ENCODE measurements at regions not wholly inside any gene's neighbourhood (a gene's known extent, or its start where the extent isn't known, plus 50 kb on each side); places are given as distances from the start of the nearest gene placed in this dataset.

DNA sequence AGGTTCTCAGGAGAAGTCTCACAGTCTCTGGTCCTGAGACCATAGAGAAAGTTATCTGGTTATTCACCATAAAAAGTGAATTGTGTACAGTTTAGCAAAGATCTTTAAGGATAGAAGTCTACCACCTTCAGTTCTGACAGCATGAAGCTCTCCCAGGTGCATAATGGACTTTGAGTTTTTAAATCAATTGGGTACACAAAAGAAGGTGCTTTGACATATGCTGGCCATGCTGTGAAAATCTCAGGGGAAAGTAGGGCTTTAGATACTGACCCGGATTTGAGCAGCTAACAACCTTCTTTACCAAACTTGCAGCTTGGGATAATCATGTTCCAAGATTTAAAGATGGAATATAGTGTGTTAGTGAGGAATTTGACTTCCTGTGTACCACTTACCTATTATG lies 264.2 kb downstream of the ZSWIM6 start:
- no peak for DNase-seq (ENCODE audit: low spot score)

DNA sequence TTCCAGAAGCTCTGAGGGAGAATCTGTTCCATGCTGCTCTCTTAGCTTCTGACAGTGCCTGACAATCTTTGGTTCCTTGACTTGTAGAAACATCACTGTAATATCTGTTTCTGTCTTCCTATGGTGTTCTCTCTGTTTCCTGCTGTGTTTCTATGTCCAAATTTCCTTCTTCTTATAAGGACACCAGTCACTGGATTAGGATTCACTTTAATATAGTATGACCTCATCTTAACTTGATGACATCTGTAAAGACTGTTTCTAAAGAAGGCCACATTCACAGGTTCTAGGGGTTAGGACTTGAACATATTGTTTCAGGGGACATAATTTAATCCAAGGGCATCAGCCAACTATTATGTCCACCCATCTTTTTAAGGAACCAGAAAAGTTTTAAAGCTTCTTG lies 265.6 kb downstream of the ZSWIM6 start:
- DNase-seq (ENCODE audit: low spot score): no peak

DNA sequence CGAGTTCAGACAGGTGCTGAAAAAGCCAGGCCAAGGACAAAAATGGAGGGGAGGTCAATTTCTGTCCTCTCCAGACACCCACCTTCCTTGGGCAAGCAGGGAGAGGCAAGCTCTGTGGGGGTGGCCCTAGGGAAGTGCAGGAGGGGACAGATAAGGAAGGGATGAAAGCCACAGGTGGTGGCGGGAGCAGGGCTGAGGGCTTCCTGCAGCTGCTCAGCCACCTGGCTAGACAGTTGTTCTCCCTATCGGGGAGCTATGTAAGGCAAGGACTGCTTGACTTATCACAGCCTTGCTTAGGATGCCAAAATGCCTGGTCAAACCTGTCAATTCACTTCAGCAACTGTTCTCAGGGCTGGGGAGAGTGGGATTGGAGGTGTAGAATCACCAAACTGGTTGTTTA lies 266.1 kb downstream of the ZSWIM6 start:
- no peak for DNase-seq (ENCODE audit: low spot score)

DNA sequence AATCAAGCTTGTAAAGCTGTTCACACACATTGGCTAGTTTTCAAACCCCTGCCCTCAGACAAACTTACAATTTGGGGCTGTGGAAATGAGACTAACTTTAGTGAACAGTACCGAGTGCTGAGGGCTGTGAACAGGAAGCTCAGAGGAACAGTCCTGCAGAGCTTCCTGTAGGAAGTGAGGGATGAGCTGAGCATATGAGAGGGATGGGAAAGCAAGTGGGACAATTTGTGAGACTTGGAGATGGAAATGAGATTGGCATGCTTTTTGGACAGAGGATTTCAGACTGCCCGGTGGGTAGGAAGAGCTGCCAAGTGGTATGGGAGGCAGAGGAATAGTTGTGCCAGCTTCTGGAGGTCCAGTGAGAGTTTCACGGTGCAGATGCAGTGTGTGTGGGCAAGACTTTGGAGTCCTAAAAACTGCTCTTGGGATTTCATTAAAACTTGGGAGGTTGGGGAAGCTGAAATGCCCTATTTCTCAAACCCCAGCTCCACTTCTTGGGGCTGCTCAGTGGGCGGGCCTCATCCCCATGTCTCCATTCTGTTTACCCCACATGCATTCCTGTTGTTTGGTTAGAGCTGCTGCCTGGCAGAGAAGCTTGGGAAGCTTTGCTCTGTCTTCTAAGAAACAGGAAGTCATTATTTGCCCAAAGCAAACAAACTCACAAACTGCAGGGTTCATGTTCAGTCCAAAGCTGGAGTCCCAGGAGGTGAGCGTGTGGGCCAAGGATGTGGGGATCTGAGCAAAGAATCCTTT lies 267.5 kb downstream of the ZSWIM6 start:
- DNase-seq (ENCODE audit: low spot score): no peak

DNA sequence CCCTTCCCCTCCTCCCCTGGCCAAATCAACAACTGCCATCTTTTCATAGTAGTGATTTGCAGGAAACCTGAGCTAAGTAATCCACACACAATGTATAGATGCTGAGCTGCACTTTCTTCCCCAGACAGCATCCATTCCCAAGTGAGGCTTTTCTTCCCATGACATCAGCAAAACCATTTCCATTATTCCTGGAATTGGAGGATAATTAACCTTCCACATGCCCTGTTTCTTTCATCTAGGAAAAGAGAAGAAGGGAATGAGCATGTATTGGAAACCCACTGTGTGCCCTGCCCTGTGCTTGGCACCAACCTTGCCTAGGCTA lies 268.0 kb downstream of the ZSWIM6 start:
- DNase-seq (ENCODE audit: low spot score): no peak

DNA sequence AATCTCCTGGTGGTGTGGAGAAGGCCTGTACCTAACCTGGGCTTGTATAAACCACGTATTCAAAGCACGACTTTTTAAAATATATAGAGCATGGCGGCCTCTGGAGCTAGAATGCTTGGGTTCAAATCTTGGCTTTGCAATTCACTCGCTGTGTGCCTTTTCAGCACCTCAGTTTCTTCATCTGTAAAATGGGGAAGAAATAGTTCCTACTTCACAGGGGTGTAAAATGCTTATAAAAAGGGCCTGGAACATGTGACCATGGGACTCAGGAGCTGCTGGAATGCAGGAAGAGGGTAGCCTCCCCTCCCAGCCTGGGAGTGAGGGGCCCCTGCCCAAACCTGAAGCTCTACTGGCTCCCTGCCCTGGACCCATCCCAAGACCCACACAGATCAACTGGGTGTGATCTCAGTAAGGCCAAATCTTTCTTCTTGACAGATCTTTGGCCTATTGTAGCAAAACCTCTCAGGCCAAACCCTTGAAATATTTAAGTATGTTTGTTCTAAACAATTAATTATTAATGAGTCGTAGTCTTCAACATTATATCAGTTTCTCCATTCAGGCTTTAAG lies 269.0 kb downstream of the ZSWIM6 start:
- no peak for DNase-seq (ENCODE audit: low spot score)

DNA sequence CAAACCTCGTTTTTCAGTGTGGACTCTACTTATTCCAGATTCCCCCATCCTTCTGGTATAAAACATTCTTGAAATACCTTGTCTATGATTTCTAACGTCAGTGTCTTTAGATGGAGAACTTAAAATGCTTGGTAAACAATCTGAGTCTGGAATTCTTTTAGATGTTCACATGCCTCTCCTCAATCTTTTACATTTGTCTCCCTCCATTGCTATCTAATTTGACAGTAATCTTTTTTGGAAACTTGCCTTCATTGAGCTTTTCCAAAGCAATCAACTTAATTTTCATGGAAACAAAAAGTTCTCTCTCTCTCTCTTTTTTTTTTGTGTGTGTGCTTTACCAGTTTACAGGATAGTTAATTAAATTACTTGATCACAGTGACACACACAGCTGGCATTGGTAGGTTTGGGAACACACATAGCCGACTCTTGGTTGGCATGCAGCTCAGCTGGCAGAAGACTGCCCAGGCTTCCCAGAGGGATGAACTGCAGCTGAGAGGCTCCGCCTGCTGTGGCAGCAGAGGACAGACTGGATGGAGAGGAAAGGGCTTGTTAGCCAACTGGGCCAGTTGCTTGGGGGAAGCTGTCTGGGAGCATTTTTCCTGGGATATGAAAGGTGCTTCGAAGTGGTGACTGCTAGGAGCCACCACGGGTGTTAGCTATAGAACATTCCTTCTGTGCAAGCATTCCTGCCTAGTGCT lies 271.3 kb downstream of the ZSWIM6 start:
- DNase-seq (ENCODE audit: low spot score): no peak

DNA sequence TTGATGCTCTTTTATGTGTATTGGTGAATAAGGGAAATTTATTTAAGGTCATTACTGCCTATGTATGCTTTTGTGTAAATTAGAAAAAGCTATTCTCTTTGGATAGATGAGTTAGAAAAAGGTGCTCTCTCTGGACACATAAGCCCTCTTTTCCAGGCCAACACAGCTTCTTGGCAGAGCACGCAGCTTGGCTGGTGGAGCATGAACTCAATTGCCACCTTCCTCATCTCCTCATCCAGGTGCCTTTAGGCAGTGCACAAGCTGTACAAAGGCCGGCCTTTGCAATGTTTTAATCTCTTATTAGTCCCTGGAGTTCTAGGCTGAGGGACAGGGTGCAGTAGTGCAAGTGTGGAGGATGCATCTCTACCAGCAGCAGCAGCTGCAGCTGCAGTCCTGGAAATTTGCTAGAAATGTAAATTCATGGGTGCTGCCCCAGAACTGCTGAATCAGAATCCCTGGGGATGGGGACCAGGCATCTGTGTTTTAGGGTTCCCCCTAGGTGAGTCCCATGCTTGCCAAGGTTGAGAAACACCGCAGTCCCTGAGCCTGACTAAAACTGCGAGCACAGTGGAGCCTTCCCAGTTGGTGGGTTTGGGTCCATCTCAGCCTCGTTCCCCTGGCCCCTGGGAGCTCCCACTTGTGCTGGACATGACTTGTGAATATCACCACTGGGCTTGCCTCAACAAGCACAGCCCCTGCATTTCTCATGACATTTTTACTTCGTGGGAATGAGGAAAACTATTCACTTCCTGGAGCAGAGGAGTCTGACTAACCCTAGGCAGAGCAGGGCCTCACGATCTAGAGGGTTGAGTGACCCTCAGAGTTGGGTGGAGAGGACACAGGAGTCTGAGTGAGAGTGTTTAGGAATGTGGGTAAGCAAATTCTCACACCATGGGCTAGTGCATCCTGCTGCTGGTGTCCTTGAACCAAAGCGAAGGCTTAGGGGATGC lies 272.3 kb downstream of the ZSWIM6 start:
- DNase-seq (ENCODE audit: low spot score): no peak

DNA sequence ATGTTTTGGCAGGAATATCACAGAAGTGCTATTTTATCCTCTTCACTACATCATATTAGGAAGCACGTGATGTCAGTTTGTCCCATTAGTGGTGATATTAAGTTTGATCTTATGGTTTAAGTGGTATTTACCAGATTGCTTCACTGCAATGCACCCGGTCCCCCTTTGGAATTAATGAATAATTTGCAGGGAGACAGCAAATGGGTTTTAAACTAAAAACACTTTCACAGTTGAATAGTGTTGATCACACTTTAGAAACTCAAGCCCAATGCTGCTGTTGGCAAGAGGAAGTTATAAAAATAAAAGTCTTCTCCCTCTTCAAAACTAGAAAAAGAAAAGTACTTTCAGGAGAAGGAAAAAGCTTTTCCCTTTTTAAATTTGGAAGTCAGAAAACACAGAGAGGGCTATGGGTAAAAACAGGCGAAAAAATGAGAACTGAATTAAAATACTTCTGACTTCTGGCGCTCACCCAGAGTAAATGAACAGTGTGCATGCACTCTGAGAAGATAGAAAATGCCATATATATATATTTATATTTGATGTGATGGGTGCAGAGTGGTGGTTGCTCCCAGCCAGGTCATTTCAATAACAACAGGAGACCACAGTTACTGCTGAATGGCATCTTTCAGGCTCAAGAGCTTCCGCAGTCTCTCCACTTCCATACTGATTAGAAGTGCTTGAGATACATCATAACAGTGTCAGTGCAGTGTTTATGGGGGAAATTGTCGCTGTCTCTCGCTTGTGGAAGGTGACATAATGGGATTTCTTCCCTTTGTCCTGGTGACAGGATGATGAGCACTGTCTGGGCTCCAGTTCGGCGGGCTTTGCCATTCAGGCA lies 278.0 kb downstream of the ZSWIM6 start:
- no peak for DNase-seq (ENCODE audit: low spot score)

DNA sequence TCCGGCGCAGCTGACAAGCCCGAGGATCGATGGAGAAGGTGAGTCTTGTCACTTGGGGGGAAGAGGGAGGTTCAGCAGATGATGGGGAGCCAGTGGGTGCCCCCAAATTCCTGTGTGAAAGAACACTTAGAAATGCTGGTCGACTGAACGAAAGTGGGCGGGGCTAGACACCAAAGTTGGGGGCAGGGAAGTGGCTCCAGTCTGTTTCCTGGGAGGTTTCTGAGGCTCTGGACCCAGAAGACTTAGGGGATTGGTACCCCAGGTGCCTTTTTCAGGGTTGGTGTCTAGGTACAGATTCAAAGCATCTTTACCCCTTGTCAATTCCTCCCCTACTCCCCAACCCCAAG lies 278.6 kb downstream of the ZSWIM6 start:
- DNase-seq (ENCODE audit: low spot score): no peak

DNA sequence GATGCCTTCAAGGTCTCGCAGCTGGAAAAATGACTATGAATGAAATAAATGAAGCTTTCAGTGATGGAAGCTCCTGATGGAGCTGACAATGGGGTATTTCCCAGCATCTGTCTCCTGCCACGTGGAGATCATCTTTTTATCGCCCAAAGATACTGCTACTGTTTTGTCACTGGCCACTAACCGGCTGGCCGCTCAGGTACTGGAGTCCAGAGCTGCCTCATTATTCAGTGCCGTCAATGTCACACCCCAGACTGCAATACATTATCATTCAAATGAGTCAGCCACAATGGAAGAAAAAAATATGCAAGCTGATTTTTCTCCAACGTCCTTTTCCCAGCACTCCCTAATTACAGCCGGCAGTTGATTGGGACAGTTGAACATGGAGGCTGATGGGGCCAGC lies 280.4 kb downstream of the ZSWIM6 start:
- DNase-seq (ENCODE audit: low spot score): no peak

DNA sequence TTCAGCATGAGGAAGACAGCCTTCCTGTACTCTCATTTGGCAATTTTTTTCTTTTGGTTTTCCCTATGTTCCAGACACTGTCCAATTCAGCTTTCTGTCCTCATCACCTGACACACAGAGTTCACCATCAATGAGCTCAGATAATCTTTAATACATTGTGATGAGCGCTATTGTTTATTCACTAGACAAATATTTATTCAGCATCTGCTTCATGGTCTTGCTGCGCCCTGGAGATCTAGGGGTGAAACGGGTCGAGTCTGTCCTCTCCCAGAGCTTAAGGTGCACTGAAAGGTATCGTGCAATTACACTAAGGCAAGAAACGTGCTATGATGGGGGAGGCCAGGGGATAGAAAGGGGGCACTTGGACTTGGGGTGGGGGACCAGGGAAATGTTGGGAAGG lies 281.6 kb downstream of the ZSWIM6 start:
- DNase-seq (ENCODE audit: low spot score): no peak

DNA sequence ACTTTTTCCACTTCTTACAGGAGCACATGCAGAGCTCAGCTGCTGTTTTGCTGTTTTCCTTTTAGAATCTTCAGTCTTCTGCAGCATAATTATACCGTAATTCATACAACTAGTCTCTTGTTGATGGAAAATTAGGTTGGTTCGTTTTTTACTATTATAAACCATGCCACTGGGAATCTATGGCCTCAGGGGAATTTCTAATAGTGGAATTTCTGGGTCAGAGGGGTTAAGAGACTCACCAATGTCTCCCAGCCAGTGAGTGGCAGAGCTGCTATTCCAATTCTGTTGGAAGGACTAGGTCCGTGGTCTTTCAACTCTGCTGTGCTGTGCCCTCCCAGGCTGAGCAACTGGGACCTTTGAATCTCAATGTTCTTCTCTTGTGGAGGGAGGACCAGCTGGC lies 282.5 kb downstream of the ZSWIM6 start:
- DNase-seq (ENCODE audit: low spot score): no peak

DNA sequence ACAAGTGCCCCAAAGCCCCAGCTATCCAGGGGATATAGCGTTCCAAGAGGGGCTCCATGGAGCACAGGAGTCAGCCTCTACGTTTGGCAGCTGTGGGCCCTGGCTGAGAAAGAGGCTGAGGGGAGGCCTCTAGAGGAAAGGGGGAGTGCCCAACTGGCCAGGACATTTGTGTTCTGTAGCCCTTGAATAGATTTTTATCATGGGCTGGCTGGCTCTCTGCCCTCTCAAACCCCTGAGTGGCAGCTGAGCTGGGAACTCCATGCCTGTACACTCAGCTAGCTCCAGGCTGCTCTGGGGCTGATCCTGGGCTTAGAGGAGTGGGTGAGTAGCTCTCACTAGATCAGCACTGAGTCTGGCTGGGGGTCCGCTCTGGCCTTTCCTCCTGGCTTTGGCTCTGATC lies 285.0 kb downstream of the ZSWIM6 start:
- no peak for DNase-seq (ENCODE audit: low spot score)

DNA sequence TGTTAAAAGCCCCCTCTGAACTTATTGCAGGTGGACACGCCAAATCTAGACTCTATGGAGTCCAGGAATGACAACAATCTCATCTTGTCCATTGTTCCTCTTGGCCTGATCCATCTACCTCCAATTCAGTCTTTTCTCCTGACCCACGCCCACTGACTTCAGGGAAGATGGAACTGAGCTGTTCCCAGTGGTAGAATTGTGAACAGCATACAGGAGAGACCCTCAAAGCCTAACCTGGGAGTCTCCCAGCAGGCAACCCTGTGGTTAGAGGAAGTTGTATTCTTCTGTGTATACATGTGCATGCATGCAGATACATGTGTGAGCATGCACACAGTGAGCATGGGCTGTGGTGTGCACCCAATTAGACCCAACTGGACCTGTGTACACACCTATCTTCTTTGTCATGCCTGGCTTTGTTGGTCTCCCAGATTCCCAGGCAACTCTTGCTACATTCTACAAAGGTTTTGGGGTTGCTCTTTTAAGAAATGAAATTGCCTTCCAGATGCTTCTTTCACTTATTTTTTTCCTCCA lies 286.0 kb downstream of the ZSWIM6 start:
- DNase-seq (ENCODE audit: low spot score): no peak

DNA sequence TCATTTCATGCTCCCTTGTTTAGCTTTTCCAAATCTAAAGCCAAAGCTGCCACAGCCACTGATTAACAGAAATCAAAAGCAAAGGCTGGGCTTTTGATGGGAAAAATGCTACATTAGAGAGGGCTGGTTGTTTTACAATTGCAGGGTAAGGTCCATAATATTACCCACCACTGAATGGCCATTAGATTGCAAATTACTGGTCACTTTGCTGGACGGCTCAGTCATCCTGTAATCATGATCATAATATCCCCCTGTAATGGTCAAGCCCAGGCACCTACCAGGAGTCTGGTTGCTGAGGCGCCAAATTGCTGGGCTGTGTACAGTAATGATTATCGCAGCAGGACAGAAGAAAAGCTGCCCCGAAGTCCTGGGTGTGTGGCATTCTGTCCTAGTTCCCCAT lies 286.5 kb downstream of the ZSWIM6 start:
- no peak for DNase-seq (ENCODE audit: low spot score)

DNA sequence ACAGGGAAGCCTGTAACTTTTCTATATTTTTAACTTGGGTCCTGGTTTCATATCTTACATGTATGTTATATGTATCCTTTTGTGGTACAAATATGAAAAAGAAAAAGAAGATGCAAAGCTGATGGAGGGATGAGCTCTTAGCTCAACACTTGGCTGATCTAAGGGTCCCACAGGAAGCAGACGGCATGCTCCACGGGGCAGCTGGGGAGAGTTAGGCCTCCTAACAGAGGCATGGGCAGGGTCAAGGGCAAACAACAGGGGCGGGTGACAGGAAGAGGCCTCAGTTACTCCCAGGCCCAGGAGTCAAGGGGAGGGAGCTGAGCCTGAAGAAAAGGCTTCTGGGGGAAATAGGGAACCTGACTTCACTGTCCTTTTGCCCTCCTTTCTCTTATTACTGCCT lies 287.2 kb downstream of the ZSWIM6 start:
- DNase-seq (ENCODE audit: low spot score): no peak

DNA sequence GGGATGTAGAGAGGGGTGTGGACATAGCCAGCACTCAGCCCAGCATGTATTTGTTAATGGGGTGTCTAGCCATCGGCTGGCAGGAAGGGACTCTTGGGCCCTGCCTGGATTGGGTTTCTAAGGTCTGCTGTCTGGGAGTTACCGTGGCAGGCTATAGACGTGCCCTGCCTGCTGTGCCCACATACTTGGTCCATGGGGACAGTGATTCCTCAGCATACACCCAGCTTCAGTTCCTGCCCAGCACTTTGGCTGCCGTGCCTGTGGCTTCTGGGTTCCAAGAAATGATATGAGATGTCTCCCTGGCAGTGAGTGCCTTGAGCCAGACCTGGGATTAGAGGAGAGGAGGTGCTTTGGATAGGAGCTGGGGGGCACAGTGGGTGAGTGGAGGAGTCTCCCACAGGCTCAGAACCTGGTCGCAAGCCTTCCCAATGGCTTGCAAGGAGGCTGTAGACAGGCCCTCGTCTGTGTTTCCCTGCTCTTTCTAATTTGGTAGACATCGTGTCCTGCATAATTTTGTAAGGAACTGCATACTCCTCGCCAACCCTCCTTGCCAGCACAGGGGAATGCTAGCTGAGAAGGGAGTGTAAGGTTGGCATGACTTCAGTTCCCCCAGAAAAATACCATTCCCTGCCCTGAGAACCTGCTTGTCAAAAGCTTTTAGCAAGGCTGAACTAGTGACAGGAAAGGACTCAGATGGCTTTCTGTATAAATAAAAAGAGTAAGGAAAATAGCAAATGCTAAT lies 287.9 kb downstream of the ZSWIM6 start:
- no peak for DNase-seq (ENCODE audit: low spot score)

DNA sequence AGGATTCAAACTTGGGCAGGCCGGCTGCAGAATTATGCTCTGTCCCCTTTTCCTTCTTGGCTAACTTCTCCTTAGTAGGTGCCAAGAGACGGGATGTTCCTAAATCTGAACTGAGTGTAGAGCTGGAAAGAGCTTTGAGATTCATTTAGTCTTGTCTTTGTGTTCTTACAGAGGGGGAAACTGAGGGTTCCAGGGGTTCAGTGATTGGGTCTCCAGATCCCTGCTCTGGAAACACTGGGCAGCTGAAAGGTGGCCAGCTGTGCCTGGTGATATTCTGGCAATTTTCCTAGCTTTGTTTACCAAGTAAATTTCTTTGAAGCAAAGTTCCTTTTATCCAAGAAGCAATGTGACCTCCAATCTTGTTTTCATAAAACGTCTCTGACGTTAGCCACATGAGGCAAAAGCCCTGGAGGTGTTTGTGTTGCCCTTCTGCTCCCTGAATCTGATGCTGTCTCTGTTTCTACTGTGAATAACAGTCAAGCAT lies 288.7 kb downstream of the ZSWIM6 start:
- DNase-seq (ENCODE audit: low spot score): no peak

DNA sequence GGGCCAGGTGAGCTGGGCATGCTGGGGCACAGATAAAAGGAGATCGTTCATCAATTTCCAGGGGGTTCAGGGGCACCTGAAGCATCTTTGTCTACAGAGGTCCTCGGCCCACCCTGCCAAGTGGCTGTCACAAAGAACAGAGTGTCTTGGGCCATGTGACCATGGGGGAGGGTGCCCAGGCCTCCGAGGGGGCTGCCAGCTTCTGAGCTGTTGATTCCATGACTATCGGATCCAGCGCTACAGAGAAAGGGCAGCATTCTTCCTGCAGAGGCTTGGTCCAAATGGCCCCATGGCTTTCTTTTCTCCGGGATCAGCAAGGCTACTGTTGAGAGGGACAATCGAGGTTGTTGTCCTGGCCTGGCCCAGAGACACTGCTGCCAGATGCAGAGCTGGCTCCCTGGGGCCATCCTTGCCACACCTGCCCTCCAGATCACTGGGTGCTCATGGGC lies 289.2 kb downstream of the ZSWIM6 start:
- DNase-seq (ENCODE audit: low spot score): no peak

DNA sequence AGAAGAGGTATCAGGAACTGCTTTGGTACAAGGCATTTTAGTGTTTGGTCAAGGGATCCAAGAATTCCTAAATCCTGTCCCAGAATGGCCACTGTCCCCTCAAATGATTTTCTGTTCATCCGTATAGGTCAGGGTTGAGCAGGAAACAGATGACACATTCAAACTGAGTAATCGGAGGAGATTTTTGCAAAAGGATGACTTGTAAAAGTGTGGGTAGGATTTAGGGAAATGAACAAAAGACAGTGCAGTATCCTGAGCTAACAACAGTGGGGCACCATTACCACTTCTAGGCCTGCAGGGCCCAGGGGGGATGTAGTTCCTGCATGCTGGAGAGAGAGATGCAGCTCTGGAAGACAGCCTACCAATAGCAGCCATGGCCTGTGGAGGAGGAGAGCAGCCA lies 290.1 kb downstream of the ZSWIM6 start:
- DNase-seq (ENCODE audit: low spot score): no peak
